ENCODE measurements at regions not wholly inside any gene's neighbourhood (a gene's known extent, or its start where the extent isn't known, plus 50 kb on each side); places are given as distances from the start of the nearest gene placed in this dataset.

GRCh38 chr9:86470326-86470725 lies 116.1 kb upstream of the TUT7 start:
- no peak for TF ChIP-seq CTCF (IDR thresholded peaks at IDR 0.05)
- Histone ChIP-seq H3K4me3 (no peak overlapping the region), H3K36me3 (ENCODE audit: low read depth) (no peaks in the 10 kb centered on the region), H3K4me1 (ENCODE audit: low read depth) (no peaks in the 10 kb centered on the region), H3K9me3 (no peaks in the 10 kb centered on the region)
- no peak for DNase-seq
- intact Hi-C loops (cut with DNase I, micrococcal nuclease), result no loop called here
- no peak for ATAC-seq

- no peaks in the 10 kb centered on the region for H3K4me1 ChIP-seq (ENCODE audit: low read depth)
- no peaks in the 10 kb centered on the region for H3K36me3 ChIP-seq (ENCODE audit: low read depth)
- intact Hi-C loops (cut with DNase I, micrococcal nuclease), result no loop called here
- DNase-seq, result no peak
- H3K9me3 ChIP-seq, result no peaks in the 10 kb centered on the region
- ATAC-seq, result no peak
- no peak for TF ChIP-seq CTCF (IDR thresholded peaks at IDR 0.05)
- H3K4me3 ChIP-seq, result no peak overlapping the region
These were observed 115.5 kb upstream of the TUT7 start for GRCh38 chr9:86469476-86470250.

DNA sequence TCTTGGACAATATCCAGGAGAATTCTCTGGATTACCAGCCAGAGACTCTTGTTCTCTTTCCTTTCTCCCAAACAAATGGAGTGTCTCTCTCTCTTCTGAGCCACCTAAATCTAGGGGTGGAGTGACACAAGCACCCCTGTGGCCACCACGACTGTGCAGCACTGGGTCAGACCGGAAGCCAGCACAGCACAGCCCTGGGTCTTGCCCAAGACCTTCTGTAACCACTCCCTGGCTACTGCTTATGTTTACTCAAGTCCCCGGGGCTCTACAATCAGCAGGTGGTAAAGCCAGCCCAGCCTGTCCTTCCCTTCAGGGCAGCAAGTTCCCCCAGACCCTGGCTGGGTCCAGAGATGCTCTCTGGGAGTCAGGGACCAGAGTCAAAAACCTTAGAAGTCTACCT lies 110.0 kb upstream of the TUT7 start:
- ATAC-seq, result no peak

DNA sequence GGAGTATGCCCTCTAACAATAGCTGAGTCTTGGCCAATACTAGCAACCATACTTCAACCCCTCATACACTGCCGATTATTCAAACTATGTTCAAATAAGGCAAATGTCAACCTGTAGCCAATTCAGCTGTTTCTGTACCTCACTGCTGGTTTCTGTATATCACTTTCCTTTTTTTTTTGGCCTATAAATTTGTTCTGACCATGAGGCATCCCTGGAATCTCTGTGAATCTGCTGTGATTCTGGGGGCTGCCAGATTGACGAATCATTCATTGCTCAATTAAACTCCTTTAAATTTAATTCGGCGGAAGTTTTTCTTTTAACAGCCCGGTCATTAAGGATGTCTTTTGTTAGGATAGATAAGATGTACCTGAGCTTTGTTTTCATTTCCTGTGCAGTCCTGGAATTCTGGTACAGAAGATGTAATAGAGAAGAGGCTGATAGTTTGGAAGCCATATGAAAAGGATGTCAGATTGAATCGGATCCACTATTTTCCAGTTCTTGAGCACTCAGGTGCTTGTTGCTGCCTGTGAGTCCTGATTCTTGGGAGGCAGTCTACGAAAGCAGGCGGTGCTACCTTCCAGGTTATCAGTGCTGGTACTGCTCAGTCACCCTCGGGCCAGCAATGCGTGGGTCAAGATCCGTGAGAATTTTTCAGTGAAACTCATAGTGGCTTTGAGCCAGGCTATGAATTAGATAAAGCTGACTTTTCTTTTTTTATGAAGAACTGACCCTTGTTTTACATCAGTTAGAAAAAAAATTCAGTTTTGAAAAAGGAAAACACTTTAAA lies 106.2 kb upstream of the TUT7 start:
- intact Hi-C loops (cut with DNase I, micrococcal nuclease), result no loop called here
- H3K4me3 ChIP-seq, result no peak overlapping the region
- H3K4me1 ChIP-seq (ENCODE audit: low read depth), result no peaks in the 10 kb centered on the region
- no peak for DNase-seq
- H3K36me3 ChIP-seq (ENCODE audit: low read depth), result no peaks in the 10 kb centered on the region
- H3K9me3 ChIP-seq, result no peaks in the 10 kb centered on the region
- TF ChIP-seq CTCF (IDR thresholded peaks at IDR 0.05), result no peak
- no peak for ATAC-seq

More for the DNA sequence above, 110.0 kb upstream of the TUT7 start:
- TF ChIP-seq CTCF (IDR thresholded peaks at IDR 0.05), result no peak
- H3K36me3 ChIP-seq (ENCODE audit: low read depth), result no peaks in the 10 kb centered on the region
- H3K4me3 ChIP-seq, result no peak overlapping the region
- DNase-seq, result no peak
- no peaks in the 10 kb centered on the region for H3K4me1 ChIP-seq (ENCODE audit: low read depth)
- intact Hi-C loops (cut with DNase I, micrococcal nuclease), result no loop called here
- no peaks in the 10 kb centered on the region for H3K9me3 ChIP-seq

DNA sequence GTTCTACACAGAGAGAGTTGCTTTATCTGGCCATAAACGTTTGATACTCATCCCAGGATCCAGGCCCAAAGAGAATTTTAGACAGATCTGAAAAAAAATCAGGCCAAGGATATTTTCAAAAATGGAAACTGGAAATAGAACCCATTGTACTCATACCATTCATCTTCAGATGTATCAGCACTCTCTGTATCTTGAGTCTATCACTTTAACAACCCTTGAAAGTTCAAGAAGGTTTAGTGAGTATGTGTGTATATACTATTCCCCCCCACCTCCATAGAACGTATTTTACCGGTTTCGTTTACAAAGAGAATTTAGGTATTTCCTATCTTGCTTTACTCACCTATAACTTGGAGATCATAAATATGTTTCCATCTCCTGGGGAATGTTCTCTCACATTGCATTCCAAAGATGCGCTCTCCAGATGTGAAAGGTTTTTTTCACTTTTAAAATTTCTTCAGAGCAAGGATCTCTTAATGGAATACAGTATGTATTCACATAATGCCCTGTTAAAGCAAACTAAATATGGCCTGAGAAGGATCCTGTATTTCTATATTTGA lies 105.5 kb upstream of the TUT7 start:
- ATAC-seq (no peak), DNase-seq (no peak)
- no peak for TF ChIP-seq CTCF (IDR thresholded peaks at IDR 0.05)
- Histone ChIP-seq H3K4me3 (no peak overlapping the region), H3K36me3 (ENCODE audit: low read depth) (no peaks in the 10 kb centered on the region), H3K4me1 (ENCODE audit: low read depth) (no peaks in the 10 kb centered on the region), H3K9me3 (no peaks in the 10 kb centered on the region)
- intact Hi-C loops (cut with DNase I, micrococcal nuclease), result no loop called here
